WTC11 (cell line): ENCODE measurements at regions not wholly inside any gene's neighbourhood (a gene's known extent, or its start where the extent isn't known, plus 50 kb on each side); places are given as distances from the start of the nearest gene placed in this dataset.

Source experiments
- CTCF ChIP-seq: fragments of 200-600 bp; IDR thresholded peaks from 2 replicates; pipeline ENCODE4 v1.8.0; 2022; ENCODE audit warnings: antibody characterized with exemption
- ELF4 ChIP-seq: sonication (generic); formaldehyde crosslinking; IDR thresholded peaks from 2 replicates; pipeline ENCODE4 v1.8.1; 2022; ENCODE audit warnings: low read depth, mild to moderate bottlenecking, moderate library complexity, missing genetic modification reagents
- FOXP1 ChIP-seq: sonication (generic); formaldehyde crosslinking; IDR thresholded peaks from 2 replicates; pipeline ENCODE4 v1.8.0; 2022; ENCODE audit warnings: missing genetic modification reagents, mild to moderate bottlenecking, moderate library complexity, borderline replicate concordance
- TF ChIP-seq, protein P1 (sequence below): sonication (generic); formaldehyde crosslinking; conservative IDR thresholded peaks from 2 replicates; pipeline ENCODE4 v1.8.1; 2022; ENCODE audit warnings: mild to moderate bottlenecking, missing genetic modification reagents

- TF ChIP-seq CTCF (no peak), FOXP1 (CRISPR knock-in tag) (no peak), ELF4 (CRISPR knock-in tag) (no peak)
- TF ChIP-seq, protein P1, sequence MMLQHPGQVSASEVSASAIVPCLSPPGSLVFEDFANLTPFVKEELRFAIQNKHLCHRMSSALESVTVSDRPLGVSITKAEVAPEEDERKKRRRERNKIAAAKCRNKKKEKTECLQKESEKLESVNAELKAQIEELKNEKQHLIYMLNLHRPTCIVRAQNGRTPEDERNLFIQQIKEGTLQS (CRISPR knock-in tag) = no peak
Observed at GRCh38 chr5:39608024-39608423, 183.2 kb upstream of the DAB2 start.
